ENCODE measurements at regions not wholly inside any gene's neighbourhood (a gene's known extent, or its start where the extent isn't known, plus 50 kb on each side); places are given as distances from the start of the nearest gene placed in this dataset.

DNA sequence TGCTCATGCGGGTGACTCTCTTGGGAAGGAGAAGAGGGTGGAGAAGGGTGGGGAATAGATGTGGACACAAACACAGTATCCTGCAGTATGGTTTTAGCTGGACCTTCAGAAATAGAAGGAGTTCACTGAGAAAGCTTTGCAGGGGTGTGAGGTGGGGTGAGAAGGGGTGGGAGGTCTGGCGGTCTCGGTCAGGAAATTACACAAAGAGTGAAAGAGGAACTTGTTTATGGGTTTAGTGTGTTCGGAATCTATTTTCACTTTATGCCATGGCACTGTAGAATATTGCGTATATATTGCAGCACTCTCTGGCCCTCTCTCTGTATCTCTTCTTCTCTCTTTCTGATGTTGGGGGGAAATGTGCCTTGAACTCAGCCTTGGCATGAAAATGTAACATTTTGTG, 148.2 kb upstream of the GOT2 start:
- TF ChIP-seq TAF1 (IDR thresholded peaks at IDR 0.05; ENCODE audit: borderline replicate concordance, low read depth, low read length) (no peak), POLR2A (IDR thresholded peaks at IDR 0.05; ENCODE audit: low read depth, low read length) (no peak), POLR2AphosphoS5 (IDR thresholded peaks at IDR 0.05; ENCODE audit: low read depth, low read length) (no peak)

Measured in GM12892 (cell line).